ENCODE measurements at regions not wholly inside any gene's neighbourhood (a gene's known extent, or its start where the extent isn't known, plus 50 kb on each side); places are given as distances from the start of the nearest gene placed in this dataset.

DNA sequence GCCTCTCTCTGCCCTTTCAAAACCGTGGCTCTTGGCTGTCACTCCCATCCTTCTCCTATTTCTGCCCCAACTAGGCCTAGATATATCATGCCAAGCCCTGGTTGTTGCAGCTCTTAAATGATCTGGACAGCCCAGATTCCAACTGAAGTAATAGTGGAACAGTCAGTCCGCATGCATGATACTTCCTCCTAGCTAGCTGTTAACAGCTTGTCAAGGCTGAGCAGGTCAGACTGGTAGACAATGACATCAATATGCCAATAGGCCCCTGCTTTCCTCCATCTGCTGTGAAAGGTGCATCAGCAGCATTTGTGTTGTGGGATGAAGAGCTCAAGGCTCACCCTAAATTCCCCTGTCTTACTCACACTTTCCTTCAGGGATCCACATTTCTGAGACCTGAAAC lies 527.7 kb upstream of the TGFBR2 start:
- H3K4me1 ChIP-seq (replicated peaks in 1 of 4; ENCODE audit: control insufficient read depth in 3 of 4, insufficient read depth in 4 of 4, low read length in 3 of 4), result no peaks in the 10 kb centered on the region
- no peak overlapping the region for H2BK20ac ChIP-seq (ENCODE audit: low read length)
- peaks cover 27 to 55% (median 40%) of the 10 kb centered on the region in 4 experiments for H3K27me3 ChIP-seq (replicated peaks in 1 of 4; ENCODE audit: control insufficient read depth in 3 of 4, extremely low read depth in 1 of 4, insufficient read depth in 3 of 4, low read length in 3 of 4)
- no peak overlapping the region for H2BK15ac ChIP-seq (ENCODE audit: low read length)
- H3K9me3 ChIP-seq (ENCODE audit: insufficient read depth in 2 of 2, low read depth in 1 of 2, low read length in 1 of 2), result no peaks in the 10 kb centered on the region
- no peak overlapping the region for H3K4me2 ChIP-seq (ENCODE audit: insufficient read depth in 1 of 2, low read depth in 2 of 2, low read length in 2 of 2)
- no peak overlapping the region for H3K14ac ChIP-seq (ENCODE audit: insufficient read length)
- H3K9ac ChIP-seq (replicated peaks in 1 of 4; ENCODE audit: extremely low read depth in 1 of 4, low read depth in 3 of 4, low read length in 3 of 4), result no peak overlapping the region
- H3K36me3 ChIP-seq (ENCODE audit: control insufficient read depth in 2 of 4, insufficient read depth in 4 of 4, low read length in 3 of 4), result no peaks in the 10 kb centered on the region
- H4K5ac ChIP-seq (ENCODE audit: insufficient read length, low read depth, low read length), result no peak overlapping the region
- no peak overlapping the region for H3K23ac ChIP-seq (ENCODE audit: insufficient read length)
- H4K91ac ChIP-seq (replicated peaks; ENCODE audit: insufficient read length, low read length), result no peak overlapping the region
- TF ChIP-seq SP4 (IDR thresholded peaks at IDR 0.05; ENCODE audit: low read length), result no peak
- no peak for TF ChIP-seq CEBPB (IDR thresholded peaks at IDR 0.05; ENCODE audit: low read depth, low read length)
- no peaks in the 10 kb centered on the region for H3K79me1 ChIP-seq (ENCODE audit: low read depth, low read length)
- H2BK12ac ChIP-seq (ENCODE audit: low read depth, low read length), result no peak overlapping the region
- H3K4ac ChIP-seq (replicated peaks; ENCODE audit: insufficient read length, low read depth, low read length), result no peak overlapping the region
- no peak overlapping the region for H3K56ac ChIP-seq (replicated peaks; ENCODE audit: insufficient read length, low read depth, low read length)
- CTCF ChIA-PET (ENCODE audit: partially characterized antibody), result no interaction called here
- no peak overlapping the region for H3K4me3 ChIP-seq (ENCODE audit: extremely low read depth in 1 of 4, insufficient read depth in 2 of 4, low read depth in 3 of 4, low read length in 4 of 4)
- no peak overlapping the region for H2BK5ac ChIP-seq (ENCODE audit: low read depth, low read length)
- no peak overlapping the region for H2AK5ac ChIP-seq (ENCODE audit: low read depth, low read length)
- H3K79me2 ChIP-seq (ENCODE audit: control insufficient read depth in 1 of 2, insufficient read depth in 2 of 2, low read length in 2 of 2), result no peaks in the 10 kb centered on the region
- no peak overlapping the region for H3K18ac ChIP-seq (ENCODE audit: extremely low read depth, low read length)
- no peak for DNase-seq (ENCODE audit: low read depth in 1 of 2, low spot score in 2 of 2)
- POLR2A ChIA-PET (ENCODE audit: partially characterized antibody), result no interaction called here
- H4K20me1 ChIP-seq (replicated peaks in 1 of 2; ENCODE audit: control insufficient read depth in 1 of 2, insufficient read depth in 2 of 2, low read length in 2 of 2), result peaks cover 0 to 2% of the 10 kb centered on the region in 2 experiments
- no peaks in the 10 kb centered on the region for H3K23me2 ChIP-seq (ENCODE audit: low read depth, low read length)
- no peak overlapping the region for H4K8ac ChIP-seq (ENCODE audit: extremely low read depth, insufficient read depth, low read length)
- H2AFZ ChIP-seq (ENCODE audit: low read length), result no peak overlapping the region
- H2BK120ac ChIP-seq (replicated peaks; ENCODE audit: low read depth, low read length), result no peak overlapping the region
- FAIRE-seq, result no peak
- WGBS, 2 experiments (ENCODE audit: extremely low coverage in 1 of 2, insufficient coverage in 1 of 2, insufficient read length in 1 of 2, insufficient replicate concordance in 2 of 2, low coverage in 1 of 2, low lambda C conversion rate in 2 of 2, missing lambda C conversion rate in 1 of 2), result 89% methylated on average over 2 of the region's 2 CpGs; no CpG with 5 or more reads in 1 of the 2 experiments
- H3K27ac ChIP-seq (ENCODE audit: low read depth, low read length), result no peak overlapping the region
